Esophagus muscularis mucosa (tissue), 3 donors: ENCODE measurements at regions not wholly inside any gene's neighbourhood (a gene's known extent, or its start where the extent isn't known, plus 50 kb on each side); places are given as distances from the start of the nearest gene placed in this dataset.

ENCODE experiments used
- POLR2AphosphoS5 ChIP-seq, 2 donors: sonication (generic); formaldehyde crosslinking; IDR thresholded peaks; one replicate each; pipeline ENCODE4 v1.6.1; 2017; ENCODE audit warnings: antibody characterized with exemption in 2 of 2
- TF ChIP-seq, protein P1 (sequence below), 3 experiments: fragments of 200-600 bp in 2 of 3; fragments of 450-650 bp in 1 of 3; sonication (generic) in 2 of 3; IDR thresholded peaks; one replicate each; pipeline ENCODE4 v1.5.1; 2017 to 2019; ENCODE audit warnings: antibody characterized with exemption in 3 of 3, mild to moderate bottlenecking in 2 of 3, moderate library complexity in 1 of 3

DNA sequence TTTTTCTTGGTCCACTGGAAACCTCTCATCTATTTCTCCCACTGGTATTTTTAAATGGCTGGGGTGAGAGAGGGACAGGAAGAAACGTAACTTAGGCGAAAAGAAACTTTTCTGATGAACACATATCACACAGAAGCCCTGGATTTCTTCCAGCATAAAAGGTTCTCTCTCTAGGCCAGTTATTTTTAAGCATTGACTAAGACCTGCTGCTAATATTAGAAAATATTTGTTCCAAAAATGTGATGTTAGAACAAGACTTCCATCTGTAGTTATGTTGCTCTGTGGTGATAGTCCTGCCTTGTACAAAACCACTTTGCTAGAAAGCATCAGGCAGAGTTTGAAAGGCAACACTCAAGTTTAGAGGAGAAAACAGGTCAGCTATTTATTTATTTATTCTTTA is 537.7 kb downstream of the MCTP2 start:
- TF ChIP-seq, protein P1, sequence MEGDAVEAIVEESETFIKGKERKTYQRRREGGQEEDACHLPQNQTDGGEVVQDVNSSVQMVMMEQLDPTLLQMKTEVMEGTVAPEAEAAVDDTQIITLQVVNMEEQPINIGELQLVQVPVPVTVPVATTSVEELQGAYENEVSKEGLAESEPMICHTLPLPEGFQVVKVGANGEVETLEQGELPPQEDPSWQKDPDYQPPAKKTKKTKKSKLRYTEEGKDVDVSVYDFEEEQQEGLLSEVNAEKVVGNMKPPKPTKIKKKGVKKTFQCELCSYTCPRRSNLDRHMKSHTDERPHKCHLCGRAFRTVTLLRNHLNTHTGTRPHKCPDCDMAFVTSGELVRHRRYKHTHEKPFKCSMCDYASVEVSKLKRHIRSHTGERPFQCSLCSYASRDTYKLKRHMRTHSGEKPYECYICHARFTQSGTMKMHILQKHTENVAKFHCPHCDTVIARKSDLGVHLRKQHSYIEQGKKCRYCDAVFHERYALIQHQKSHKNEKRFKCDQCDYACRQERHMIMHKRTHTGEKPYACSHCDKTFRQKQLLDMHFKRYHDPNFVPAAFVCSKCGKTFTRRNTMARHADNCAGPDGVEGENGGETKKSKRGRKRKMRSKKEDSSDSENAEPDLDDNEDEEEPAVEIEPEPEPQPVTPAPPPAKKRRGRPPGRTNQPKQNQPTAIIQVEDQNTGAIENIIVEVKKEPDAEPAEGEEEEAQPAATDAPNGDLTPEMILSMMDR (IDR thresholded peaks at IDR 0.05) = no peak
- no peak for TF ChIP-seq POLR2AphosphoS5 (IDR thresholded peaks at IDR 0.05)
